Natural killer cell treated with Interleukin-12 subunit alpha and Interleukin-12 subunit beta and Interleukin-15 and Interleukin-18, amount 100 ng/mL, for 72 hours (primary cell): ENCODE measurements at regions not wholly inside any gene's neighbourhood (a gene's known extent, or its start where the extent isn't known, plus 50 kb on each side); places are given as distances from the start of the nearest gene placed in this dataset.

Experiments used
- ATAC-seq, 2 donors: fragments of 150-1000 bp; cut with Tn5 transposase in 1 of 2; sonication (Bioruptor Pico), chemical (Tn5 transposase) in 1 of 2; 2 replicates each; pipeline ENCODE4 v1.10.0; 2021
- DNase-seq: peaks from one replicate; pipeline ENCODE4 v3.0.0; 2022; ENCODE audit warnings: low spot score
- H3K27ac Mint-ChIP-seq, 2 donors: 1 replicate in 1 of 2; 2 replicates in 1 of 2; pipeline ENCODE4 v1.8.0; 2022; ENCODE audit warnings: mixed read lengths in 2 of 2, mild to moderate bottlenecking in 1 of 2, moderate library complexity in 1 of 2
- H3K27me3 Mint-ChIP-seq, 2 donors: 1 replicate in 1 of 2; 2 replicates in 1 of 2; pipeline ENCODE4 v1.8.0; 2022; ENCODE audit warnings: mixed read lengths in 2 of 2
- H3K36me3 Mint-ChIP-seq: one replicate; pipeline ENCODE4 v1.8.0; 2022; ENCODE audit warnings: mixed read lengths
- H3K4me1 Mint-ChIP-seq, 2 donors: 1 replicate in 1 of 2; 2 replicates in 1 of 2; pipeline ENCODE4 v1.8.0; 2022; ENCODE audit warnings: low read depth in 2 of 2, mixed read lengths in 2 of 2, mild to moderate bottlenecking in 1 of 2
- H3K4me3 Mint-ChIP-seq: one replicate; pipeline ENCODE4 v1.8.0; 2022; ENCODE audit warnings: mixed read lengths
- H3K9me3 Mint-ChIP-seq: 2 replicates; pipeline ENCODE4 v1.8.0; 2022; ENCODE audit warnings: mixed read lengths

GRCh38 chr2:188187726-188188125 lies 103.9 kb upstream of the GULP1 start:
- Mint-ChIP-seq H3K4me1 (no peaks in the 10 kb centered on the region), H3K27me3 (no peaks in the 10 kb centered on the region), H3K36me3 (no peaks in the 10 kb centered on the region), H3K27ac (no peak overlapping the region), H3K4me3 (no peak overlapping the region), H3K9me3 (peaks cover 9% of the 10 kb centered on the region)
- ATAC-seq (no peak), DNase-seq (no peak)

GRCh38 chr2:188189356-188189755 lies 102.3 kb upstream of the GULP1 start:
- ATAC-seq (no peak), DNase-seq (no peak)
- Mint-ChIP-seq H3K4me3 (no peak overlapping the region), H3K36me3 (no peaks in the 10 kb centered on the region), H3K27ac (no peak overlapping the region), H3K9me3 (peaks cover 16% of the 10 kb centered on the region), H3K27me3 (no peaks in the 10 kb centered on the region), H3K4me1 (no peaks in the 10 kb centered on the region)

- no peaks in the 10 kb centered on the region for H3K27me3 Mint-ChIP-seq
- no peak for ATAC-seq
- peaks cover 19% of the 10 kb centered on the region for H3K9me3 Mint-ChIP-seq
- H3K27ac Mint-ChIP-seq: no peak overlapping the region
- H3K36me3 Mint-ChIP-seq: no peaks in the 10 kb centered on the region
- DNase-seq: no peak
- H3K4me3 Mint-ChIP-seq: no peak overlapping the region
- no peaks in the 10 kb centered on the region for H3K4me1 Mint-ChIP-seq
Measured at GRCh38 chr2:188193230-188193629, 98.4 kb upstream of the GULP1 start.

- Mint-ChIP-seq H3K4me3 (no peak overlapping the region), H3K4me1 (no peaks in the 10 kb centered on the region), H3K27ac (no peak overlapping the region), H3K9me3 (peaks cover 18% of the 10 kb centered on the region), H3K27me3 (no peaks in the 10 kb centered on the region), H3K36me3 (no peaks in the 10 kb centered on the region)
- DNase-seq (no peak), ATAC-seq (no peak)
Measured at GRCh38 chr2:188196343-188197008, 95.2 kb upstream of the GULP1 start.

GRCh38 chr2:188199716-188200128 lies 92.0 kb upstream of the GULP1 start:
- Mint-ChIP-seq H3K4me3 (no peak overlapping the region), H3K27me3 (no peaks in the 10 kb centered on the region), H3K36me3 (no peaks in the 10 kb centered on the region), H3K27ac (no peak overlapping the region), H3K9me3 (peaks cover 5% of the 10 kb centered on the region), H3K4me1 (no peaks in the 10 kb centered on the region)
- DNase-seq (no peak), ATAC-seq (no peak)

GRCh38 chr2:188201639-188202038 lies 90.0 kb upstream of the GULP1 start:
- Mint-ChIP-seq H3K27ac (no peak overlapping the region), H3K4me1 (no peaks in the 10 kb centered on the region), H3K9me3 (peaks cover 9% of the 10 kb centered on the region), H3K4me3 (no peak overlapping the region), H3K27me3 (no peaks in the 10 kb centered on the region), H3K36me3 (no peaks in the 10 kb centered on the region)
- no peak for ATAC-seq
- DNase-seq: no peak

- Mint-ChIP-seq H3K9me3 (peaks cover 5% of the 10 kb centered on the region), H3K36me3 (no peaks in the 10 kb centered on the region), H3K27ac (no peak overlapping the region), H3K4me1 (no peaks in the 10 kb centered on the region), H3K27me3 (no peaks in the 10 kb centered on the region), H3K4me3 (no peak overlapping the region)
- ATAC-seq (no peak), DNase-seq (no peak)
Measured at GRCh38 chr2:188202777-188203176, 88.9 kb upstream of the GULP1 start.

- Mint-ChIP-seq H3K4me1 (no peaks in the 10 kb centered on the region), H3K36me3 (no peaks in the 10 kb centered on the region), H3K4me3 (no peak overlapping the region), H3K27ac (no peak overlapping the region), H3K9me3 (peaks cover 7% of the 10 kb centered on the region), H3K27me3 (no peaks in the 10 kb centered on the region)
- DNase-seq (no peak), ATAC-seq (no peak)
Measured at GRCh38 chr2:188203776-188204175, 87.9 kb upstream of the GULP1 start.

GRCh38 chr2:188204824-188205223 lies 86.8 kb upstream of the GULP1 start:
- no peaks in the 10 kb centered on the region for H3K36me3 Mint-ChIP-seq
- H3K4me3 Mint-ChIP-seq: no peak overlapping the region
- H3K4me1 Mint-ChIP-seq: no peaks in the 10 kb centered on the region
- no peak overlapping the region for H3K27ac Mint-ChIP-seq
- ATAC-seq (no peak), DNase-seq (no peak)
- peaks cover 12% of the 10 kb centered on the region for H3K9me3 Mint-ChIP-seq
- no peaks in the 10 kb centered on the region for H3K27me3 Mint-ChIP-seq

- H3K4me1 Mint-ChIP-seq: no peaks in the 10 kb centered on the region
- H3K36me3 Mint-ChIP-seq: no peaks in the 10 kb centered on the region
- ATAC-seq (no peak), DNase-seq (no peak)
- no peaks in the 10 kb centered on the region for H3K27me3 Mint-ChIP-seq
- H3K4me3 Mint-ChIP-seq: no peak overlapping the region
- H3K27ac Mint-ChIP-seq: no peak overlapping the region
- H3K9me3 Mint-ChIP-seq: peaks cover 14% of the 10 kb centered on the region
Measured at GRCh38 chr2:188207554-188207953, 84.1 kb upstream of the GULP1 start.

GRCh38 chr2:188209218-188209617 lies 82.5 kb upstream of the GULP1 start:
- Mint-ChIP-seq H3K27ac (no peak overlapping the region), H3K36me3 (no peaks in the 10 kb centered on the region), H3K4me3 (no peak overlapping the region), H3K4me1 (no peaks in the 10 kb centered on the region), H3K9me3 (peaks cover 14% of the 10 kb centered on the region), H3K27me3 (no peaks in the 10 kb centered on the region)
- DNase-seq (no peak), ATAC-seq (no peak)

GRCh38 chr2:188217264-188217663 lies 74.4 kb upstream of the GULP1 start:
- peaks cover 3% of the 10 kb centered on the region for H3K9me3 Mint-ChIP-seq
- H3K27ac Mint-ChIP-seq: no peak overlapping the region
- H3K36me3 Mint-ChIP-seq: no peaks in the 10 kb centered on the region

GRCh38 chr2:188219541-188219940 lies 72.1 kb upstream of the GULP1 start:
- H3K27me3 Mint-ChIP-seq: no peaks in the 10 kb centered on the region
- H3K36me3 Mint-ChIP-seq: no peaks in the 10 kb centered on the region
- H3K4me1 Mint-ChIP-seq: no peaks in the 10 kb centered on the region
- H3K4me3 Mint-ChIP-seq: no peak overlapping the region
- DNase-seq (no peak), ATAC-seq (no peak)
- H3K27ac Mint-ChIP-seq: no peak overlapping the region
- peaks cover 7% of the 10 kb centered on the region for H3K9me3 Mint-ChIP-seq

More at GRCh38 chr2:188217264-188217663, 74.4 kb upstream of the GULP1 start:
- no peaks in the 10 kb centered on the region for H3K27me3 Mint-ChIP-seq
- DNase-seq (no peak), ATAC-seq (no peak)
- no peak overlapping the region for H3K4me3 Mint-ChIP-seq
- no peaks in the 10 kb centered on the region for H3K4me1 Mint-ChIP-seq

GRCh38 chr2:188220535-188220934 lies 71.1 kb upstream of the GULP1 start:
- H3K27me3 Mint-ChIP-seq: no peaks in the 10 kb centered on the region
- DNase-seq (no peak), ATAC-seq (no peak)
- H3K4me1 Mint-ChIP-seq: no peaks in the 10 kb centered on the region
- no peak overlapping the region for H3K27ac Mint-ChIP-seq
- no peaks in the 10 kb centered on the region for H3K36me3 Mint-ChIP-seq
- peaks cover 10% of the 10 kb centered on the region for H3K9me3 Mint-ChIP-seq
- no peak overlapping the region for H3K4me3 Mint-ChIP-seq

- DNase-seq (no peak), ATAC-seq (no peak)
- Mint-ChIP-seq H3K4me3 (no peak overlapping the region), H3K27ac (no peak overlapping the region), H3K27me3 (no peaks in the 10 kb centered on the region), H3K36me3 (no peaks in the 10 kb centered on the region), H3K4me1 (no peaks in the 10 kb centered on the region), H3K9me3 (peaks cover 15% of the 10 kb centered on the region)
Measured at GRCh38 chr2:188227713-188228112, 64.0 kb upstream of the GULP1 start.
